WI38 (cell line): ENCODE measurements at regions not wholly inside any gene's neighbourhood (a gene's known extent, or its start where the extent isn't known, plus 50 kb on each side); places are given as distances from the start of the nearest gene placed in this dataset.

Experiments used
- H3K4me3 ChIP-seq: 2 replicates; pipeline ENCODE4 v1.5.1; 2011; ENCODE audit warnings: low read depth, mild to moderate bottlenecking, control low read depth, low read length
- TF ChIP-seq, protein P1 (sequence below): IDR thresholded peaks from 2 replicates; pipeline ENCODE4 v1.5.1; 2012; ENCODE audit warnings: low read depth, mild to moderate bottlenecking, control low read depth, low read length

DNA sequence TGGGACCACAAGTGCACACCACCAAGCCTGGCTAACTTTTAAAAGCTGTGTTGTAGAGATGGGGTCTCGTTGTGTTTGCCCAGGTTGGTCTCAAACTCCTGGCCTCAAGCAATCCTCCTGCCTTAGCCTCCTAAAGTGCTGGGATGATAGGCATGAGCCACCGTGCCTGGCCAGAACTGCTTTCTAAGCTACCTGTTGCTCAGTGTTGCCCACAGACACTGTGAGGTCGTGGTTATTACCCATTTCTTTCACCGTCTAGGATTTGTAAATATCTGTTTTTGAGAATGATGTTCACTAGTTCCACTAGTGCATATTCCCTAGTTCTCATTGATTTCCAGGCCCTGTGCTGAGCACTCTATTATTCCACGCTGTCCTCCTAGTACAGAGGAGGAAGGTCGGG is 51.4 kb upstream of the FAM89A start:
- TF ChIP-seq, protein P1, sequence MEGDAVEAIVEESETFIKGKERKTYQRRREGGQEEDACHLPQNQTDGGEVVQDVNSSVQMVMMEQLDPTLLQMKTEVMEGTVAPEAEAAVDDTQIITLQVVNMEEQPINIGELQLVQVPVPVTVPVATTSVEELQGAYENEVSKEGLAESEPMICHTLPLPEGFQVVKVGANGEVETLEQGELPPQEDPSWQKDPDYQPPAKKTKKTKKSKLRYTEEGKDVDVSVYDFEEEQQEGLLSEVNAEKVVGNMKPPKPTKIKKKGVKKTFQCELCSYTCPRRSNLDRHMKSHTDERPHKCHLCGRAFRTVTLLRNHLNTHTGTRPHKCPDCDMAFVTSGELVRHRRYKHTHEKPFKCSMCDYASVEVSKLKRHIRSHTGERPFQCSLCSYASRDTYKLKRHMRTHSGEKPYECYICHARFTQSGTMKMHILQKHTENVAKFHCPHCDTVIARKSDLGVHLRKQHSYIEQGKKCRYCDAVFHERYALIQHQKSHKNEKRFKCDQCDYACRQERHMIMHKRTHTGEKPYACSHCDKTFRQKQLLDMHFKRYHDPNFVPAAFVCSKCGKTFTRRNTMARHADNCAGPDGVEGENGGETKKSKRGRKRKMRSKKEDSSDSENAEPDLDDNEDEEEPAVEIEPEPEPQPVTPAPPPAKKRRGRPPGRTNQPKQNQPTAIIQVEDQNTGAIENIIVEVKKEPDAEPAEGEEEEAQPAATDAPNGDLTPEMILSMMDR: no peak
- no peak overlapping the region for H3K4me3 ChIP-seq
